ENCODE measurements at regions not wholly inside any gene's neighbourhood (a gene's known extent, or its start where the extent isn't known, plus 50 kb on each side); places are given as distances from the start of the nearest gene placed in this dataset.

DNA sequence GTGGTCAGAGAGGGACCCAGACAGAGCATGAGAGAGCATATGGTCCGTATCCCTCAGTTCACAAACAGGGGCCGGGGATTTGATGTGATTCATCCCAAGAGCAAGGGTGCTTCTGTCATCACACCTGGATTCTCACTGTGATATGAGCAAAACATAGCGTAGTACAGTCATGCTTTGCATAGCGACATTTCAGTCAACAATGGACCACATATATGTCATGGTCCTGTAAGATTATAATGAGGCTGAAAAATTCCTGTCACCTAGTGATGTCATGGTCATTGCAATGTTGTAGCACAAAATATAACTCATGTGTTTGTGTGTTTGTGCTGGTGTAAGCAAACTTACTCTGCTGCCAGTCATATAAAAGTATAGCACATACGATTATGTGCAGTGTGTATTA is 207.4 kb upstream of the CDH13 start:
- H3K79me2 ChIP-seq (ENCODE audit: insufficient read depth, low read length), result no peaks in the 10 kb centered on the region
- 95% methylated on average over 3 of the region's 5 CpGs for WGBS (ENCODE audit: insufficient coverage)
- no peak overlapping the region for H3K4me3 ChIP-seq (replicated peaks in 1 of 3; ENCODE audit: low read depth in 2 of 3, low read length in 3 of 3)
- H3K27ac Mint-ChIP-seq, result no peak overlapping the region
- no peaks in the 10 kb centered on the region for H3K36me3 Mint-ChIP-seq
- no peaks in the 10 kb centered on the region for H3K4me1 ChIP-seq (ENCODE audit: control insufficient read depth in 1 of 2, insufficient read depth in 2 of 2, low read length in 2 of 2)
- peaks cover 0 to 2% (median 0%) of the 10 kb centered on the region in 3 donors for H3K27me3 Mint-ChIP-seq (ENCODE audit: low read depth in 3 of 3)
- no peaks in the 10 kb centered on the region for H3K9me3 ChIP-seq (replicated peaks in 1 of 2; ENCODE audit: control insufficient read depth in 1 of 2, insufficient read depth in 1 of 2, low read length in 2 of 2)
- H4K20me1 ChIP-seq (ENCODE audit: insufficient read depth, low read length), result no peaks in the 10 kb centered on the region
- TF ChIP-seq, protein P1, sequence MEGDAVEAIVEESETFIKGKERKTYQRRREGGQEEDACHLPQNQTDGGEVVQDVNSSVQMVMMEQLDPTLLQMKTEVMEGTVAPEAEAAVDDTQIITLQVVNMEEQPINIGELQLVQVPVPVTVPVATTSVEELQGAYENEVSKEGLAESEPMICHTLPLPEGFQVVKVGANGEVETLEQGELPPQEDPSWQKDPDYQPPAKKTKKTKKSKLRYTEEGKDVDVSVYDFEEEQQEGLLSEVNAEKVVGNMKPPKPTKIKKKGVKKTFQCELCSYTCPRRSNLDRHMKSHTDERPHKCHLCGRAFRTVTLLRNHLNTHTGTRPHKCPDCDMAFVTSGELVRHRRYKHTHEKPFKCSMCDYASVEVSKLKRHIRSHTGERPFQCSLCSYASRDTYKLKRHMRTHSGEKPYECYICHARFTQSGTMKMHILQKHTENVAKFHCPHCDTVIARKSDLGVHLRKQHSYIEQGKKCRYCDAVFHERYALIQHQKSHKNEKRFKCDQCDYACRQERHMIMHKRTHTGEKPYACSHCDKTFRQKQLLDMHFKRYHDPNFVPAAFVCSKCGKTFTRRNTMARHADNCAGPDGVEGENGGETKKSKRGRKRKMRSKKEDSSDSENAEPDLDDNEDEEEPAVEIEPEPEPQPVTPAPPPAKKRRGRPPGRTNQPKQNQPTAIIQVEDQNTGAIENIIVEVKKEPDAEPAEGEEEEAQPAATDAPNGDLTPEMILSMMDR (IDR thresholded peaks at IDR 0.05), result no peak
- intact Hi-C loops (cut with micrococcal nuclease), result no loop called here
- no peak overlapping the region for H2AFZ ChIP-seq (ENCODE audit: insufficient read depth, low read depth, low read length, poor library complexity, severe bottlenecking)
- H3K4me3 Mint-ChIP-seq, result no peak overlapping the region
- no peak overlapping the region for H3K4me2 ChIP-seq (replicated peaks; ENCODE audit: extremely low read depth, low read length, poor library complexity, severe bottlenecking)
- no peak overlapping the region for H3K27ac ChIP-seq (ENCODE audit: low read depth in 1 of 2, low read length in 2 of 2)
- no peaks in the 10 kb centered on the region for H3K36me3 ChIP-seq (replicated peaks in 1 of 2; ENCODE audit: control insufficient read depth in 1 of 2, insufficient read depth in 2 of 2, low read length in 2 of 2)
- DNase-seq, result no peak
- H3K9me3 Mint-ChIP-seq, result peaks cover 0 to 2% (median 0%) of the 10 kb centered on the region in 7 donors
- no peaks in the 10 kb centered on the region for H3K4me1 Mint-ChIP-seq
- H3K27me3 ChIP-seq (ENCODE audit: control insufficient read depth in 2 of 2, insufficient read depth in 2 of 2, low read length in 2 of 2), result no peaks in the 10 kb centered on the region
- H3K9ac ChIP-seq (ENCODE audit: insufficient read depth, low read length, poor library complexity, severe bottlenecking), result no peak overlapping the region

GRCh38 chr16:82414476-82414875 is 212.3 kb upstream of the CDH13 start:
- Histone ChIP-seq H3K27me3 (ENCODE audit: control insufficient read depth in 2 of 2, insufficient read depth in 2 of 2, low read length in 2 of 2) (no peaks in the 10 kb centered on the region), H3K4me2 (replicated peaks; ENCODE audit: extremely low read depth, low read length, poor library complexity, severe bottlenecking) (no peak overlapping the region), H3K9ac (ENCODE audit: insufficient read depth, low read length, poor library complexity, severe bottlenecking) (no peak overlapping the region), H4K20me1 (ENCODE audit: insufficient read depth, low read length) (no peaks in the 10 kb centered on the region), H2AFZ (ENCODE audit: insufficient read depth, low read depth, low read length, poor library complexity, severe bottlenecking) (no peak overlapping the region), H3K9me3 (replicated peaks in 1 of 2; ENCODE audit: control insufficient read depth in 1 of 2, insufficient read depth in 1 of 2, low read length in 2 of 2) (no peaks in the 10 kb centered on the region), H3K36me3 (replicated peaks in 1 of 2; ENCODE audit: control insufficient read depth in 1 of 2, insufficient read depth in 2 of 2, low read length in 2 of 2) (no peaks in the 10 kb centered on the region), H3K79me2 (ENCODE audit: insufficient read depth, low read length) (no peaks in the 10 kb centered on the region), H3K4me1 (ENCODE audit: control insufficient read depth in 1 of 2, insufficient read depth in 2 of 2, low read length in 2 of 2) (no peaks in the 10 kb centered on the region), H3K27ac (ENCODE audit: low read depth in 1 of 2, low read length in 2 of 2) (no peak overlapping the region), H3K4me3 (replicated peaks in 1 of 3; ENCODE audit: low read depth in 2 of 3, low read length in 3 of 3) (no peak overlapping the region)
- Mint-ChIP-seq H3K4me3 (no peak overlapping the region), H3K9me3 (peaks cover 0 to 3% (median 0%) of the 10 kb centered on the region in 7 donors), H3K27ac (no peak overlapping the region), H3K4me1 (no peaks in the 10 kb centered on the region), H3K36me3 (no peaks in the 10 kb centered on the region), H3K27me3 (ENCODE audit: low read depth in 3 of 3) (peaks cover 0 to 2% (median 2%) of the 10 kb centered on the region in 3 donors)
- TF ChIP-seq, protein P1 (IDR thresholded peaks at IDR 0.05), result no peak
- no peak for DNase-seq
- intact Hi-C loops (cut with micrococcal nuclease), result no loop called here
- WGBS (ENCODE audit: insufficient coverage), result 63% methylated on average over 1 of the region's 3 CpGs

All from CD14-positive monocyte (primary cell).